SK-N-SH treated with all-trans-retinoic acid at 6 μM for 48 hours (cell line): ENCODE measurements at regions not wholly inside any gene's neighbourhood (a gene's known extent, or its start where the extent isn't known, plus 50 kb on each side); places are given as distances from the start of the nearest gene placed in this dataset.

Experiments
- ATAC-seq: fragments of 200-7000 bp; cut with Tn5 transposase; 3 replicates; pipeline ENCODE4 v1.9.1; 2020; ENCODE audit warnings: mild to moderate bottlenecking, moderate library complexity
- BACH2 ChIP-seq: fragments of 250-450 bp; sonication (Bioruptor Pico); IDR thresholded peaks from 2 replicates; pipeline ENCODE4 v1.9.0; 2021; ENCODE audit warnings: mild to moderate bottlenecking, borderline replicate concordance
- CREB5 ChIP-seq: fragments of 250-450 bp; sonication (Bioruptor Pico); IDR thresholded peaks from 2 replicates; pipeline ENCODE4 v1.5.1; 2020; ENCODE audit warnings: low read depth, mild to moderate bottlenecking, moderate library complexity
- CSDC2 ChIP-seq: fragments of 250-450 bp; sonication (Bioruptor Pico); IDR thresholded peaks from 2 replicates; pipeline ENCODE4 v1.5.0; 2020; ENCODE audit warnings: mild to moderate bottlenecking, moderate library complexity
- CSRNP3 ChIP-seq: fragments of 250-450 bp; sonication (Bioruptor Pico); IDR thresholded peaks from 2 replicates; pipeline ENCODE4 v1.5.1; 2021; ENCODE audit warnings: mild to moderate bottlenecking, moderate library complexity
- ESRRG ChIP-seq: fragments of 250-450 bp; sonication (Bioruptor Pico); IDR thresholded peaks from 2 replicates; pipeline ENCODE4 v1.6.1; 2021; ENCODE audit warnings: mild to moderate bottlenecking
- GLIS3 ChIP-seq: fragments of 250-450 bp; sonication (Bioruptor Pico); IDR thresholded peaks from 2 replicates; pipeline ENCODE4 v1.5.0; 2020; ENCODE audit warnings: mild to moderate bottlenecking, moderate library complexity
- ISL1 ChIP-seq: fragments of 250-450 bp; sonication (Bioruptor Pico); IDR thresholded peaks from 2 replicates; pipeline ENCODE4 v2.1.2; 2022; ENCODE audit warnings: mild to moderate bottlenecking, moderate library complexity
- OSR1 ChIP-seq: fragments of 250-450 bp; sonication (Bioruptor Pico); IDR thresholded peaks from 2 replicates; pipeline ENCODE4 v1.8.0; 2022; ENCODE audit warnings: moderate library complexity, mild to moderate bottlenecking, inconsistent platforms
- PATZ1 ChIP-seq: fragments of 250-450 bp; sonication (Bioruptor Pico); IDR thresholded peaks from 2 replicates; pipeline ENCODE4 v1.8.0; 2020; ENCODE audit warnings: mild to moderate bottlenecking, moderate library complexity, borderline replicate concordance
- POU6F1 ChIP-seq: fragments of 250-450 bp; sonication (Bioruptor Pico); IDR thresholded peaks from 2 replicates; pipeline ENCODE4 v1.8.0; 2021; ENCODE audit warnings: low read depth, mild to moderate bottlenecking, moderate library complexity, borderline replicate concordance
- PPARA ChIP-seq: fragments of 250-450 bp; sonication (Bioruptor Pico); IDR thresholded peaks from 2 replicates; pipeline ENCODE4 v1.5.0; 2020; ENCODE audit warnings: mild to moderate bottlenecking, borderline replicate concordance
- RARB ChIP-seq: fragments of 250-450 bp; sonication (Bioruptor Pico); IDR thresholded peaks from 2 replicates; pipeline ENCODE4 v1.8.0; 2021; ENCODE audit warnings: mild to moderate bottlenecking, moderate library complexity
- SNAI2 ChIP-seq: fragments of 250-450 bp; sonication (Bioruptor Pico); IDR thresholded peaks from 2 replicates; pipeline ENCODE4 v1.5.0; 2020; ENCODE audit warnings: mild to moderate bottlenecking, moderate library complexity
- TCF4 ChIP-seq: fragments of 250-450 bp; sonication (Bioruptor Pico); IDR thresholded peaks from 2 replicates; pipeline ENCODE4 v1.8.0; 2021; ENCODE audit warnings: mild to moderate bottlenecking, moderate library complexity, borderline replicate concordance
- ZFP3 ChIP-seq: fragments of 250-450 bp; sonication (Bioruptor Pico); IDR thresholded peaks from 2 replicates; pipeline ENCODE4 v1.5.0; 2020; ENCODE audit warnings: mild to moderate bottlenecking, moderate library complexity
- ZFP30 ChIP-seq: fragments of 450-650 bp; formaldehyde crosslinking; IDR thresholded peaks from 2 replicates; pipeline ENCODE4 v1.5.0; 2022; ENCODE audit warnings: mild to moderate bottlenecking, moderate library complexity
- ZNF565 ChIP-seq: fragments of 450-650 bp; formaldehyde crosslinking; conservative IDR thresholded peaks from 2 replicates; pipeline ENCODE4 v1.5.0; 2020; ENCODE audit warnings: low read depth, mild to moderate bottlenecking, moderate library complexity
- ZNF70 ChIP-seq: fragments of 450-650 bp; formaldehyde crosslinking; IDR thresholded peaks from 2 replicates; pipeline ENCODE4 v1.5.0; 2020; ENCODE audit warnings: mild to moderate bottlenecking, moderate library complexity
- ZNF8 ChIP-seq: fragments of 450-650 bp; formaldehyde crosslinking; IDR thresholded peaks from 2 replicates; pipeline ENCODE4 v1.5.0; 2020; ENCODE audit warnings: mild to moderate bottlenecking, moderate library complexity

GRCh38 chr22:34434371-34434770 is 514.1 kb upstream of the LARGE1 start:
- no peak for ATAC-seq
- TF ChIP-seq ISL1 (CRISPR knock-in tag) (no peak), CSDC2 (CRISPR knock-in tag) (no peak), ZNF8 (no peak), PATZ1 (CRISPR knock-in tag) (no peak), ZNF70 (CRISPR knock-in tag) (no peak), OSR1 (CRISPR knock-in tag) (no peak), RARB (CRISPR knock-in tag) (no peak), CREB5 (no peak), POU6F1 (CRISPR knock-in tag) (no peak)

- TF ChIP-seq CSRNP3 (CRISPR knock-in tag) (no peak), POU6F1 (CRISPR knock-in tag) (no peak), CSDC2 (CRISPR knock-in tag) (no peak), ISL1 (CRISPR knock-in tag) (no peak), CREB5 (no peak), ESRRG (CRISPR knock-in tag) (no peak), BACH2 (CRISPR knock-in tag) (no peak), TCF4 (no peak), ZFP30 (no peak), SNAI2 (CRISPR knock-in tag) (no peak), ZNF8 (no peak), ZNF565 (CRISPR knock-in tag) (no peak), PPARA (no peak), OSR1 (CRISPR knock-in tag) (no peak), ZFP3 (no peak), PATZ1 (CRISPR knock-in tag) (no peak), ZNF70 (CRISPR knock-in tag) (no peak), GLIS3 (CRISPR knock-in tag) (no peak)
- TF ChIP-seq, all 23 proteins: peak for 0
- ATAC-seq = no peak
These were observed 516.9 kb upstream of the LARGE1 start for GRCh38 chr22:34437140-34437539.

- TF ChIP-seq ZNF565 (CRISPR knock-in tag) = no peak
- no peak for ATAC-seq
These were observed 534.3 kb upstream of the LARGE1 start for GRCh38 chr22:34454598-34454997.
